ENCODE measurements at regions not wholly inside any gene's neighbourhood (a gene's known extent, or its start where the extent isn't known, plus 50 kb on each side); places are given as distances from the start of the nearest gene placed in this dataset.

DNA sequence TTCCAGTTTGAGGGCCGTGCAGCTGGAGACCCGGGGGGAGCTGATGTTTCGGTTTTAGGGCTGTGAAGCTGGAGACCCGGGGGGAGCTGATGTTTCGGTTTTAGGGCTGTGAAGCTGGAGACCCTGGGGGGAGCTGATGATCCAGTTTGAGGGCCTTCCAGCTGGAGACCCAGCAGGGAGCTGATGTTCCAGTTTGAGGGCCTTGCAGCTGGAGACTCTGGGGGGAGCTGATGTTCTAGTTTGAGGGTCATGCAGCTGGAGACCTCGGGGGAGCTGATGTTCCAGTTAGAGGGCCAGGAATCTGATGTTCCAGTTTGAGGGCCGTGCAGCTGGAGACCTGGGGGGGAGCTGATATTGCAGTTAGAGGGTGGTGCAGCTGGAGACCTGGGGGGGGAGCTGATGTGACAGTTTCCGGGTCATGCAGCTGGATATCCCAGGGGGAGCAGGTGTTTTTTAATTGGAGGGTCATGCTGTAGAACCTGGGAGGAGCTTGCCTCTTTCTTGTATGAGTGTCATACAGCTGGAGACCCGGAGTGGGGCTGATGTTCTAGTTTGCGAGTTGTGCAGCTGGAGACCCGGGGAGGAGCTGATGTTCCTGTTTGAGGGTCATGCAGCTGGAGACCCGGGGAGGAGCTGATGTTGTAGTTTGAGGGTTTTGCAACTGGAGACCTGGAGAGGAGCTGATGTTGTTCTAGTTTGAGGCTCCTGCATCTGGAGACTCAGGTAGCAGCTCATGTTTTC is 153.2 kb downstream of the RTP5 start:
- Histone ChIP-seq H3K27me3 (peaks cover 34% of the 10 kb centered on the region), H3K27ac (no peak overlapping the region), H3K9me3 (no peaks in the 10 kb centered on the region), H3K4me1 (ENCODE audit: control insufficient read depth in 1 of 2, insufficient read depth in 1 of 2, low read depth in 1 of 2, low read length in 1 of 2) (no peaks in the 10 kb centered on the region), H3K36me3 (no peaks in the 10 kb centered on the region), H3K4me3 (ENCODE audit: low read depth in 1 of 2, low read length in 1 of 2) (no peak overlapping the region)
- TF ChIP-seq CTCF (IDR thresholded peaks at IDR 0.05) = no peak

GRCh38 chr2:242024751-242025355 is 155.3 kb downstream of the RTP5 start:
- H3K27me3 ChIP-seq = peaks cover 43% of the 10 kb centered on the region
- H3K4me3 ChIP-seq (ENCODE audit: low read depth in 1 of 2, low read length in 1 of 2) = no peak overlapping the region
- H3K9me3 ChIP-seq = no peaks in the 10 kb centered on the region
- no peak overlapping the region for H3K27ac ChIP-seq
- no peaks in the 10 kb centered on the region for H3K4me1 ChIP-seq (ENCODE audit: control insufficient read depth in 1 of 2, insufficient read depth in 1 of 2, low read depth in 1 of 2, low read length in 1 of 2)
- H3K36me3 ChIP-seq = no peaks in the 10 kb centered on the region
- no peak for TF ChIP-seq CTCF (IDR thresholded peaks at IDR 0.05)

DNA sequence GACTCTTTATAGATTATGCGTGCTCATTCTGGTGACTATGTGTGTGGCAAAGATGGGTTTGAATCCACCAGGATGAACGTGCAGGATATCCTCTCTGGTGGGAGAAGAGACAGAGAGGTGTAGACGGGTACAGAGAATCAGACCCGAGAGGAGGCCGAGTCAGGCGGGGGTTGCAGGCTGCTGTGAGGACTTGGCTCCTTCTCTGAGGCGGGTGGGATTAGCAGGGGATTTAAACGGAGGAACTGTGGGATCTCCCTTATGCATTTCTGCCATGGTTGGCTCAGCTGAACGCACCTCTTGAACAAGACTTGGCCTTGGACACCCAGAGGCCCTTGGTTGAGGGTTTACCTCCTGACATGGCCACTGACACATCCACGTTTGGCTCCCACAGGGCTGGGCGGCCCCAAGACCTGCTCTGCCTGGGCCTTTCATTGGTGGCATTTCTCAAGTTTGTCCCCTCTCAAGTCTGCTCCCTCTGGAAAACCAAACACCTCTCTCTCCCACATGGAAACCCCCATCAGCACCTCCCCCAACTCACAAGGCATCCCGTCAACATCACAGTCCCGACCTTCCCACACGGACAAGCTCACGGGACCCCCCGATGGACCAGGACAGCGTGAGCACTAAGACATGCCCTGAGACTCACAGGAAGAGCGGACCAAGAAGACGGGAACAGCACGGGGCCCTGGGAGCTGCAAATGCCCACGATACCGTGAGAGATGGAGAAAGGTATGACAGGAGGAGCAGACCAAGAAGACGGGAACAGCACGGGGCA is 158.3 kb downstream of the RTP5 start:
- H3K27ac ChIP-seq = no peak overlapping the region
- H3K36me3 ChIP-seq = no peaks in the 10 kb centered on the region
- no peak overlapping the region for H3K4me3 ChIP-seq (ENCODE audit: low read depth in 1 of 2, low read length in 1 of 2)
- H3K9me3 ChIP-seq = no peaks in the 10 kb centered on the region
- H3K27me3 ChIP-seq = peaks cover 56% of the 10 kb centered on the region
- no peaks in the 10 kb centered on the region for H3K4me1 ChIP-seq (ENCODE audit: control insufficient read depth in 1 of 2, insufficient read depth in 1 of 2, low read depth in 1 of 2, low read length in 1 of 2)
- TF ChIP-seq CTCF (IDR thresholded peaks at IDR 0.05) = no peak

DNA sequence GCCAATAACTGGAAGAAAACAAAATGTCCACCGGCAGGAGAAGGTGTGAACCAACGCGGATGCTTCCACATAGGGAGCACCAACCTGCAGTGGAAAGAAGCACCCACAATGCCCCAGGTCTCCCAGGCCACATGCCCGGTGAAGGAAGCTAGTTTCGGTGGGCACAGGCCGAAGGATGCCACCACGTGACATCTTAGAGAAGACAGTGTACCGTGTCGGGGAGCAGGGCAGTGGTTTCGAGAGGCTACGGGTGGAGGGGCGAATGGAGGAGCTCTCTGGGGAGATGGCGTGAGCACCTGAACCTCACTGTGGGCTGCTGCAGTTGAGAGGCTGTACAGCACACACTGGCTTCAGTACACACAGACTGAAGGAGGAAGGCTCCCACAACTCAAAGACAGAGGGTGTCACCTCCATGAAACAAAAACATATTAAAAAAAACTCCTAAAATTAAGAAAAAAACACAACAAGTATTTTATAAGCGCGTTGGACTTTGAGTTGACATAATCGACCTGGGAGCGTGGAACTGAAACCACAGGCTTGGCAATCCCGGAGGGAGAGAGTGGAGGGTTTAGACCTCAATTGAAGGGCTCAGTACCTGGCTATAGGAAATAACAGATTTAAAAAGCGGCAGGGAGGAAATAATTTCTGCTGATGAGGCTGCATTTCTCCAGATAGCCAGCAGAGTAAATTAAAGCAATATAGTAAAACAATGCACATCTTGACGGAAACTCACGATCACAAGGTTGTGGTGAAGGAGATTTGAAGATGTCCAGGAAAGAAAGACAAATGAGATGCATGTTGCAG is 160.1 kb downstream of the RTP5 start:
- H3K27me3 ChIP-seq = peaks cover 69% of the 10 kb centered on the region
- H3K27ac ChIP-seq = no peak overlapping the region
- no peaks in the 10 kb centered on the region for H3K36me3 ChIP-seq
- no peak for TF ChIP-seq CTCF (IDR thresholded peaks at IDR 0.05)
- H3K9me3 ChIP-seq = no peaks in the 10 kb centered on the region
- no peak overlapping the region for H3K4me3 ChIP-seq (ENCODE audit: low read depth in 1 of 2, low read length in 1 of 2)
- H3K4me1 ChIP-seq (ENCODE audit: control insufficient read depth in 1 of 2, insufficient read depth in 1 of 2, low read depth in 1 of 2, low read length in 1 of 2) = no peaks in the 10 kb centered on the region

DNA sequence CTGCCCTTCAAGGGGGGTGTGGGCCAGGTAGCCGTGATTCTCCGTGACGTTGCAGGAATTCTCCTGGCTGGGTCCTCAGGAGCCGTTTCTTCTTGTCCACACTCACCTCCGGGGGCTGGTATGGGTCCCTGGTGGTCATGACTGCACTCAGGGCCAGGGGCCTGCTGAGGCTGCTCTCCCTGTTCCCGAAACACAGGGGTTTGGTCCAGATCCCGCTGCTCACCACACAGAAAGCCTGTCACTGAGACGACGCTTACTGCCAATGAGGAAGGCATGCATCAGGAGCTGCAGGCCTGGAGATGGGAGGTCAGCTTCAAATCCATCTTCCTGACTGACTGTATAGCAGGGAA is 160.7 kb downstream of the RTP5 start:
- H3K36me3 ChIP-seq = no peaks in the 10 kb centered on the region
- H3K4me3 ChIP-seq (ENCODE audit: low read depth in 1 of 2, low read length in 1 of 2) = no peak overlapping the region
- H3K4me1 ChIP-seq (ENCODE audit: control insufficient read depth in 1 of 2, insufficient read depth in 1 of 2, low read depth in 1 of 2, low read length in 1 of 2) = no peaks in the 10 kb centered on the region
- no peaks in the 10 kb centered on the region for H3K9me3 ChIP-seq
- H3K27ac ChIP-seq = no peak overlapping the region
- peaks cover 69% of the 10 kb centered on the region for H3K27me3 ChIP-seq
- TF ChIP-seq CTCF (IDR thresholded peaks at IDR 0.05) = no peak
